MM.1S (cell line): ENCODE measurements at regions not wholly inside any gene's neighbourhood (a gene's known extent, or its start where the extent isn't known, plus 50 kb on each side); places are given as distances from the start of the nearest gene placed in this dataset.

Source experiments
- CTCF ChIP-seq: fragments of 300-600 bp; sonication (generic); IDR thresholded peaks from 2 replicates; pipeline ENCODE4 v1.5.1; 2016; ENCODE audit warnings: antibody characterized with exemption, low read length, mixed read lengths
- EZH2 ChIP-seq: fragments of 300-600 bp; sonication (generic); optimal IDR thresholded peaks from 2 replicates; pipeline ENCODE3; 2017; ENCODE audit warnings: low read depth, mild to moderate bottlenecking, antibody characterized with exemption, low read length, mixed read lengths
- EZH2phosphoT487 ChIP-seq: fragments of 300-600 bp; sonication (generic); IDR thresholded peaks from 2 replicates; pipeline ENCODE4 v1.6.1; 2018; ENCODE audit warnings: antibody characterized with exemption, low read length

DNA sequence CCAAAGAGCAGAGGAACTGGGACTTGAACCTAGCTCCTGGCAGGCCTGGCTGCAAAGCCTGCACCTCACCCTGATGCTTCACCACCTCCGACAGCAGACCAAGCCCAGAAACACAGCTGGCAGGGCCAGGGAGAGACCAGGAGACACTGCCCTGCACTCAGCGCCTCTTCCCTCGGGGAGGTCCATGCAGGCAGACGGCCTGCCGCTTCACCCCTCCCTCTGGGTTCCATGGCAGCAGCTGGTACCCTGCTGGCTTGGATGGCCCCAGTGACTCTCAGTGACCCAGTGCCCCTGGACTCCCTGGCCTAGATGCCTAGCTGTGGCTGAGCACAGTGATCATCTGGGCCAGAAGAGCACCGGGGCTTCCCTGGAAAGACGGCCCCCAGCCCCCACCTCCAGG is 65.3 kb upstream of the TARDBP start:
- TF ChIP-seq CTCF (no peak), EZH2phosphoT487 (no peak), EZH2 (no peak)
